OCI-LY1 (cell line): ENCODE measurements at regions not wholly inside any gene's neighbourhood (a gene's known extent, or its start where the extent isn't known, plus 50 kb on each side); places are given as distances from the start of the nearest gene placed in this dataset.

Source experiments
- H2AFZ ChIP-seq: fragments of 200-600 bp; sonication (generic), shearing (Covaris generic); 2 replicates; pipeline ENCODE4 v1.6.0; 2014; ENCODE audit warnings: antibody characterized with exemption, mild to moderate bottlenecking, low read length
- H3F3A ChIP-seq: fragments of 200-600 bp; sonication (generic), shearing (Covaris generic); 2 replicates; pipeline ENCODE4 v1.6.0; 2014; ENCODE audit warnings: mild to moderate bottlenecking, antibody characterized with exemption, low read length, moderate library complexity; ENCODE audit not compliant: insufficient read depth
- H3K27ac ChIP-seq: fragments of 200-600 bp; sonication (generic); 2 replicates; pipeline ENCODE4 v1.5.1; 2014; ENCODE audit warnings: low read length, mixed run types, mild to moderate bottlenecking, low read depth; ENCODE audit not compliant: poor library complexity, severe bottlenecking
- H3K27me3 ChIP-seq: fragments of 200-600 bp; sonication (generic); 2 replicates; pipeline ENCODE4 v1.6.0; 2014; ENCODE audit warnings: antibody characterized with exemption, mild to moderate bottlenecking, low read length, moderate library complexity; ENCODE audit not compliant: insufficient read depth
- H3K36me3 ChIP-seq: fragments of 200-600 bp; sonication (generic); 2 replicates; pipeline ENCODE4 v1.6.1; 2014; ENCODE audit warnings: mild to moderate bottlenecking, antibody characterized with exemption, low read length, moderate library complexity, mixed read lengths; ENCODE audit not compliant: insufficient read depth
- H3K4me1 ChIP-seq: fragments of 200-600 bp; sonication (generic); 2 replicates; pipeline ENCODE4 v1.5.1; 2014; ENCODE audit warnings: mild to moderate bottlenecking, low read length, moderate library complexity; ENCODE audit not compliant: insufficient read depth, severe bottlenecking
- H3K4me2 ChIP-seq: fragments of 200-600 bp; sonication (generic), shearing (Covaris generic); 2 replicates; pipeline ENCODE4 v1.6.1; 2014; ENCODE audit warnings: low read length
- H3K4me3 ChIP-seq: fragments of 200-600 bp; sonication (generic); 2 replicates; pipeline ENCODE4 v1.5.1; 2014; ENCODE audit warnings: low read length, low read depth, mild to moderate bottlenecking, mixed read lengths; ENCODE audit not compliant: poor library complexity, severe bottlenecking
- H3K79me2 ChIP-seq: fragments of 200-600 bp; shearing (Covaris generic); 2 replicates; pipeline ENCODE4 v1.6.1; 2016; ENCODE audit warnings: mixed run types, low read length, mixed read lengths; ENCODE audit not compliant: insufficient read depth
- H3K9ac ChIP-seq: fragments of 200-600 bp; sonication (generic), shearing (Covaris generic); 2 replicates; pipeline ENCODE4 v1.6.1; 2014; ENCODE audit warnings: mild to moderate bottlenecking, low read length, mixed read lengths
- H3K9me2 ChIP-seq: fragments of 200-600 bp; sonication (generic), shearing (Covaris generic); 2 replicates; pipeline ENCODE4 v1.6.1; 2014; ENCODE audit warnings: low read depth, mild to moderate bottlenecking, low read length, mixed read lengths
- H3K9me3 ChIP-seq: fragments of 200-600 bp; shearing (Covaris generic); 2 replicates; pipeline ENCODE4 v1.6.1; 2014; ENCODE audit warnings: low read length, mixed read lengths
- H4K20me1 ChIP-seq: fragments of 200-600 bp; sonication (generic), shearing (Covaris generic); 2 replicates; pipeline ENCODE4 v1.6.0; 2016; ENCODE audit warnings: mild to moderate bottlenecking, low read length; ENCODE audit not compliant: insufficient read depth
- EZH2 ChIP-seq: fragments of 200-600 bp; sonication (generic), shearing (Covaris generic); IDR thresholded peaks from 2 replicates; pipeline ENCODE4 v1.8.0; 2017; ENCODE audit warnings: borderline replicate concordance, mixed run types, mild to moderate bottlenecking, antibody characterized with exemption, low read length, moderate library complexity, mixed read lengths
- TF ChIP-seq, protein P1 (sequence below): fragments of 200-600 bp; sonication (generic), shearing (Covaris generic); IDR thresholded peaks from 2 replicates; pipeline ENCODE4 v1.5.1; 2017; ENCODE audit warnings: mild to moderate bottlenecking, antibody characterized with exemption, low read length, moderate library complexity, mixed read lengths

DNA sequence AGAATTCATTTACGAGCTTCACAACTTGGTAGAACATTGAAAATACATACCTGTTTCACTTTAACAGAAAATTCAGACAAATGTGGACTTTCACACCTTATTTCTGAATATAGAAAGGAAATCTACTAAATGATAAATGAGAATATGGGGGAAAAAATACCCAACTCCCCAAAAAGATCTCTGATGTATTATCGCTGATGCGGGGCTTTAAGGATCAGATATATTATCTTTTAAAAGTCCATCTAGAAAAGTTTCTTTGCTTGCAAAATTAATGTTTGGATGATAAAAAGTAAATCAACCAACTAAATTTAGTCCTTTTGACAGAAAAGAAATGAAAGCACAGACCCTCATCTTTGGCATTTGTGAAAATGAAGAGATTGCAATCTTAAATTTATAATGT is 540.1 kb upstream of the CHAC2 start:
- Histone ChIP-seq H3K36me3 (no peaks in the 10 kb centered on the region), H3K4me3 (no peak overlapping the region), H2AFZ (no peak overlapping the region), H3K4me1 (no peaks in the 10 kb centered on the region), H3K4me2 (no peak overlapping the region), H3K79me2 (no peaks in the 10 kb centered on the region), H3K27ac (no peak overlapping the region), H3K9ac (no peak overlapping the region), H3K9me3 (no peaks in the 10 kb centered on the region), H4K20me1 (no peaks in the 10 kb centered on the region), H3F3A (no peaks in the 10 kb centered on the region), H3K9me2 (no peaks in the 10 kb centered on the region), H3K27me3 (no peaks in the 10 kb centered on the region)
- TF ChIP-seq, protein P1, sequence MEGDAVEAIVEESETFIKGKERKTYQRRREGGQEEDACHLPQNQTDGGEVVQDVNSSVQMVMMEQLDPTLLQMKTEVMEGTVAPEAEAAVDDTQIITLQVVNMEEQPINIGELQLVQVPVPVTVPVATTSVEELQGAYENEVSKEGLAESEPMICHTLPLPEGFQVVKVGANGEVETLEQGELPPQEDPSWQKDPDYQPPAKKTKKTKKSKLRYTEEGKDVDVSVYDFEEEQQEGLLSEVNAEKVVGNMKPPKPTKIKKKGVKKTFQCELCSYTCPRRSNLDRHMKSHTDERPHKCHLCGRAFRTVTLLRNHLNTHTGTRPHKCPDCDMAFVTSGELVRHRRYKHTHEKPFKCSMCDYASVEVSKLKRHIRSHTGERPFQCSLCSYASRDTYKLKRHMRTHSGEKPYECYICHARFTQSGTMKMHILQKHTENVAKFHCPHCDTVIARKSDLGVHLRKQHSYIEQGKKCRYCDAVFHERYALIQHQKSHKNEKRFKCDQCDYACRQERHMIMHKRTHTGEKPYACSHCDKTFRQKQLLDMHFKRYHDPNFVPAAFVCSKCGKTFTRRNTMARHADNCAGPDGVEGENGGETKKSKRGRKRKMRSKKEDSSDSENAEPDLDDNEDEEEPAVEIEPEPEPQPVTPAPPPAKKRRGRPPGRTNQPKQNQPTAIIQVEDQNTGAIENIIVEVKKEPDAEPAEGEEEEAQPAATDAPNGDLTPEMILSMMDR: no peak
- TF ChIP-seq EZH2: no peak

- Histone ChIP-seq H4K20me1 (no peaks in the 10 kb centered on the region), H3K4me3 (no peak overlapping the region), H3K36me3 (no peaks in the 10 kb centered on the region), H3K9me3 (no peaks in the 10 kb centered on the region), H3K9ac (no peak overlapping the region), H3K9me2 (no peaks in the 10 kb centered on the region), H3K27me3 (no peaks in the 10 kb centered on the region), H3K4me2 (no peak overlapping the region), H3K27ac (no peak overlapping the region), H2AFZ (no peak overlapping the region), H3F3A (no peaks in the 10 kb centered on the region), H3K79me2 (no peaks in the 10 kb centered on the region), H3K4me1 (no peaks in the 10 kb centered on the region)
- TF ChIP-seq EZH2: no peak
- TF ChIP-seq, protein P1: no peak
These were observed 546.6 kb upstream of the CHAC2 start for GRCh38 chr2:53220969-53221368.

DNA sequence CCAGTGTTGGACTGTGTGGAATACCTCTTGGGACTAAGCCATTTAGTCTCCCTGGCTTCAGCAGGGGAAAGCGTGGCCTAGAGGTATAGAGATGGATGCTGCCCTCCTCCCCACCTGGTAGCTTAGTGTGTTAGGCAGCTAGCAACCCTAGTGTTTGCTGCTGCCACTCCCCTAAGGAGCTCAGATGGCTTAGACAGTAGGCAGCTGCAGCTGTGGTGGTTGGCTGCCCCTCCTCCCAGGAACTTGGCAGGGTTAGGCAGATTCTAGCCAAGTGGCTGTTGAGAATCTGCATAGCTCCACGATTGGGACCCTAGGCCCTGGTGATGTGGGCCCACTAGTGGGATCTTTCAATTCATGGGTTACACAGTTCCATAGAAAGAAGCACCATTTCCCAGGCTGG is 550.4 kb upstream of the CHAC2 start:
- Histone ChIP-seq H2AFZ (no peak overlapping the region), H3K9me2 (no peaks in the 10 kb centered on the region), H4K20me1 (no peaks in the 10 kb centered on the region), H3K4me2 (no peak overlapping the region), H3K9ac (no peak overlapping the region), H3K4me1 (no peaks in the 10 kb centered on the region), H3K27me3 (no peaks in the 10 kb centered on the region), H3K36me3 (no peaks in the 10 kb centered on the region), H3K79me2 (no peaks in the 10 kb centered on the region), H3K9me3 (no peaks in the 10 kb centered on the region), H3F3A (no peaks in the 10 kb centered on the region), H3K27ac (no peak overlapping the region), H3K4me3 (no peak overlapping the region)
- no peak for TF ChIP-seq EZH2
- TF ChIP-seq, protein P1: no peak
